ENCODE measurements at regions not wholly inside any gene's neighbourhood (a gene's known extent, or its start where the extent isn't known, plus 50 kb on each side); places are given as distances from the start of the nearest gene placed in this dataset.
"Not testable (repeated sequence)": the region's sequence is repeated elsewhere in the genome, so short reads cannot be mapped to it uniquely, and the experiment has no call there.

- H3K4me3 Mint-ChIP-seq; H3K4me3 ChIP-seq (replicated peaks in 1 of 3; ENCODE audit: low read depth in 2 of 3, low read length in 3 of 3); H3K36me3 ChIP-seq (replicated peaks in 1 of 2; ENCODE audit: control insufficient read depth in 1 of 2, insufficient read depth in 2 of 2, low read length in 2 of 2); H3K9me3 Mint-ChIP-seq; H3K4me2 ChIP-seq (replicated peaks; ENCODE audit: extremely low read depth, low read length, poor library complexity, severe bottlenecking); H2AFZ ChIP-seq (ENCODE audit: insufficient read depth, low read depth, low read length, poor library complexity, severe bottlenecking); DNase-seq; H3K27ac Mint-ChIP-seq; H3K27me3 Mint-ChIP-seq (ENCODE audit: low read depth in 3 of 3); H3K27me3 ChIP-seq (ENCODE audit: control insufficient read depth in 2 of 2, insufficient read depth in 2 of 2, low read length in 2 of 2); H3K4me1 Mint-ChIP-seq; H3K79me2 ChIP-seq (ENCODE audit: insufficient read depth, low read length); H3K9me3 ChIP-seq (replicated peaks in 1 of 2; ENCODE audit: control insufficient read depth in 1 of 2, insufficient read depth in 1 of 2, low read length in 2 of 2); H4K20me1 ChIP-seq (ENCODE audit: insufficient read depth, low read length); H3K4me1 ChIP-seq (ENCODE audit: control insufficient read depth in 1 of 2, insufficient read depth in 2 of 2, low read length in 2 of 2); H3K36me3 Mint-ChIP-seq; intact Hi-C loops (cut with micrococcal nuclease); H3K9ac ChIP-seq (ENCODE audit: insufficient read depth, low read length, poor library complexity, severe bottlenecking); H3K27ac ChIP-seq (ENCODE audit: low read depth in 1 of 2, low read length in 2 of 2): not testable (repeated sequence)
- WGBS (ENCODE audit: insufficient coverage), result 96% methylated on average over 9 of the region's 20 CpGs
Observed at GRCh38 chr14:23898359-23898758, 55.2 kb upstream of the DHRS4 start.

- Mint-ChIP-seq H3K4me3 (no peak overlapping the region), H3K4me1 (peaks cover 2% of the 10 kb centered on the region), H3K27ac (no peak overlapping the region), H3K27me3 (ENCODE audit: low read depth in 3 of 3) (peaks cover 2 to 4% (median 3%) of the 10 kb centered on the region in 3 donors), H3K36me3 (no peaks in the 10 kb centered on the region), H3K9me3 (peaks cover 3 to 9% (median 7%) of the 10 kb centered on the region in 7 donors)
- TF ChIP-seq CTCF (IDR thresholded peaks at IDR 0.05), result no peak
- WGBS (ENCODE audit: insufficient coverage), result 100% methylated on average over 4 of the region's 8 CpGs
- H3K79me2 ChIP-seq (ENCODE audit: insufficient read depth, low read length), result no peaks in the 10 kb centered on the region
- no peak for DNase-seq
- no peak overlapping the region for H3K4me2 ChIP-seq (replicated peaks; ENCODE audit: extremely low read depth, low read length, poor library complexity, severe bottlenecking)
- no peaks in the 10 kb centered on the region for H3K4me1 ChIP-seq (ENCODE audit: control insufficient read depth in 1 of 2, insufficient read depth in 2 of 2, low read length in 2 of 2)
- H3K9ac ChIP-seq (ENCODE audit: insufficient read depth, low read length, poor library complexity, severe bottlenecking), result no peak overlapping the region
- H3K27ac ChIP-seq (ENCODE audit: low read depth in 1 of 2, low read length in 2 of 2), result no peak overlapping the region
- H4K20me1 ChIP-seq (ENCODE audit: insufficient read depth, low read length), result no peaks in the 10 kb centered on the region
- H3K9me3 ChIP-seq (replicated peaks in 1 of 2; ENCODE audit: control insufficient read depth in 1 of 2, insufficient read depth in 1 of 2, low read length in 2 of 2), result peaks cover 0 to 3% of the 10 kb centered on the region in 2 donors
- H3K27me3 ChIP-seq (ENCODE audit: control insufficient read depth in 2 of 2, insufficient read depth in 2 of 2, low read length in 2 of 2), result no peaks in the 10 kb centered on the region
- H3K4me3 ChIP-seq (replicated peaks in 1 of 3; ENCODE audit: low read depth in 2 of 3, low read length in 3 of 3), result no peak overlapping the region
- intact Hi-C loops (cut with micrococcal nuclease), result no loop called here
- H2AFZ ChIP-seq (ENCODE audit: insufficient read depth, low read depth, low read length, poor library complexity, severe bottlenecking), result no peak overlapping the region
- no peaks in the 10 kb centered on the region for H3K36me3 ChIP-seq (replicated peaks in 1 of 2; ENCODE audit: control insufficient read depth in 1 of 2, insufficient read depth in 2 of 2, low read length in 2 of 2)
Observed at GRCh38 chr14:23899788-23900187, 53.8 kb upstream of the DHRS4 start.

Data from CD14-positive monocyte (primary cell).